Frontal cortex (tissue), 3 donors: ENCODE measurements at regions not wholly inside any gene's neighbourhood (a gene's known extent, or its start where the extent isn't known, plus 50 kb on each side); places are given as distances from the start of the nearest gene placed in this dataset.
"Not testable (repeated sequence)": the region's sequence is repeated elsewhere in the genome, so short reads cannot be mapped to it uniquely, and the experiment has no call there.

Source experiments
- DNase-seq, 2 donors: peaks; one replicate each; pipeline ENCODE4 v3.0.0; 2012; ENCODE audit warnings: low spot score in 2 of 2
- FAIRE-seq: peaks from 2 replicates; lab custom pipeline; 2012; peaks lifted over from hg19 to GRCh38; lab: Jason Lieb, UNC
- donor health status: control.
- donor health status: control.
- donor health status: control.

DNA sequence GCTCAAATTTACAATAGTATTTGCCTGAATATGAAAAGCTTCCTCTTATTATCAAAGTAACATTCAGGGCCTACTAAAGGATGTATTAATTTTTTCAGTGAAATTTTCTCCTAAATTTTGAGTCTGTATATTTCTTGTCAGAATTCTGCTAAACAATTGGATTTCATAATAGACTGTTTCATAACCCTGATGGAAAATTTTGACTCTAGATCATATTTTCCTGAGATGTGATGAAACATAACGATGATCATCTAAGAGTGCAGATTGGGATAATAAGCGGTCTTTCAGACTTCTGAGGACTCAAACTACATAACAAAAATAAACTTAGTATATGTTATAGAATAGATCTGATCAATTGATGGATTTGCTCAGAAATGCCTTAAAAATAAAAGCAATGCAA, 574.5 kb upstream of the TBL1XR1 start:
- no peak for DNase-seq
- no peak for FAIRE-seq

DNA sequence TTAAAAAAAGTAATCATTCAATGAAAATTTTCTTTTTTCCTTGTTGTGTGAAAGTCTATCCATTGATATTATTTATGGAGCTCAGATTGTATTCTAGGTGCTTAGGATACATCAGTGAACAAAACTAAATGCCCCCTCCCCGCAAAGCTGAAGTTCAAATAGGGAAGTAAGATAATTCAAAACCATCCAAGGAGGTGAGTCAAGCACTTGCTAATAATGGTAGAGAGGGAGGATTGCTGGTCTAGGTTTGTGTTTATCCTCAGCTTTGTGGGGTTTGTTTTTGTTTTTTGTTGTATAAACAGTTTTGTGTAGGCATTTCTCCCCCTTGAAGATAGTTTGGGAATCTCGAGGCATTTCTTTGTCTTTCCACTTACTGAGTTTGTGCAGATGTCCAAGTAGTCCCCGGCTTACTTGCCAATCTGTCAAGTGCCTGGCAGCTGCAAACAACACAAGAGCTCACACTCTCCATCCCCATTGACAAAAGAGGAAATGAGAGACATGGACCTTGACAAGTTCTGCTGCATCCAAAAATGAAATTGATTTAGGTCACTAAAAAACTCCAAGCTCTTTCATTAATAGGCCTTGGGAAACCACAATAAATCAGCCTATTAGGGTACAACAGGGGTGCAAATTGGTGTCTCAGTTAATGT, 575.8 kb upstream of the TBL1XR1 start:
- DNase-seq (no peak), FAIRE-seq (no peak)

DNA sequence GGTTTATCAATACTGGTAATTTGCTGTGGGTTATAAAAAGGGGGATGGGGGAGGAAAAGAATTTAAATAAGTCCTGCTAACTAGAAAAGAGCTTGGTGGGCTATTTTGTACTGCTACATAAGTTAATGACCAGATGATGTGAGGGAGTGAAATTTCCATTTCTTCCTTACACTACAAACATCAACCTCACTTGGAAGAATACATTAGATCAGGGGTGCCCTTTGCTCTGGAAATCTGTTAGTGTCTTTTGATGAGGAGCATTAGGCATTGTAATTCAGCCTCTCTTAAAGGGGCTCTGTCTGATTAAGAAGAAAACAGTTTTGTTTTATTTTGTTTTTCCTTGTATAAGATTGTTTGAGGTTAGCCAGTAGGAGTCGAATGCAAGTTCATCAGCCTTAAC, 576.4 kb upstream of the TBL1XR1 start:
- DNase-seq (no peak), FAIRE-seq (no peak)

DNA sequence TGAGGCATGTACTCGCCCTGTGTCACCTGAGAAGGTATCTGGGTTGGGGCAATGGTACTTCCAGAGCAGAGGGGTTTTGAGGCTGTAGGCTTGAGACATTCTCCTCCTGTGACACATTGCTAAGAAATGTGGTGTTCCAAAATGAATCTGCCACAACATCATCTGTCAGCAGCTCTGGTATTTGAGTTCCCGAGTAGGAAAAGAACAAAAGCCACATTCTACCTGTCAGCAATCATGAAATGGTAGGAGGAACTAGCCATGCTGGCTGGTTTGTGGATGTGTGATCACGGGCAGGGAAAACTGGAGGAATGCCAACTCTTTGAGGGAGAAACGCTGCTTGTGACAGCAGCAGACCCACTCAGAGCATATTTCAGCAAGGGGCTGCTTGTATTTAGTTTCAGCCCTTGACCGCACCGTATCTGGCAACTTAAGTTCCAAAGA, 579.4 kb upstream of the TBL1XR1 start:
- DNase-seq: no peak

DNA sequence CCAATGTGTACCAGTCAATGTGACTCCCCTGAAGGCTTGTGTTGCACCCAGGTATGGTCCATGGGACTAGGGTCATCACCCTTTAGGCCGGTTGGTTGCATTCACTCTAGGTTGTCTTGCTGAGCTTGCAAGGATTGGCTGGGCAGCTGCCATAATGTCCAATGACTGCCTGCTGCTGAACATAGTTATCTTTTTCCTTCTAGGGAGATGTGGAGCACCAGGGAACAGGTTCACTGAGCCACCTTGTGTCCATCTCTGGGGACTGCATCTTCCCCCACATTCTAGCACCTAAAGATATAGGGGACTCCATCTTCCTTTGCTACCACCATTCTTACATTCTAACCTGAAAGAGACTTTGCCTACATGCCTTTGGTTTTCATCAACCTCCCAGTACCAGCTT, 580.4 kb upstream of the TBL1XR1 start:
- peak in 1 of 2 donors; percentile 20 for DNase-seq
- no peak for FAIRE-seq

More for the DNA sequence above, 579.4 kb upstream of the TBL1XR1 start:
- FAIRE-seq: no peak

DNA sequence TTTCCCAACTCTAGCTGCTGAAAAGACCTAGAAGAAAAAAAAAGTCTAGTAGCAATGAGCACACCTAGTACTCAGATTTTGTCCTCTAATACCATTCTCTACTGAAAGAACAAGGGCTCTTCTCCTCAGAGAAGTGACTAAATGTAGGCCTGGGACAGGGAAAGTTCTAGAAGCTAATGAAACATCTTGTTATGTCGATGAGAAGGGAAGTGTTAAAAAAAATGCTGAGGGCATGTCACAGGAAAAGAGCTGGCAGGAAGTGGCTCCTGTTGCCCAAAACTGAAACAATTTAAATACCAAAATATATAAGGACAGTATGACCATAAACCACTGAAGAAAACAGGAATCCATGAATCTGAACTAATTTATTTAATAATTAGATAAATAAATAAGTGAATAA, 581.4 kb upstream of the TBL1XR1 start:
- no peak for DNase-seq

DNA sequence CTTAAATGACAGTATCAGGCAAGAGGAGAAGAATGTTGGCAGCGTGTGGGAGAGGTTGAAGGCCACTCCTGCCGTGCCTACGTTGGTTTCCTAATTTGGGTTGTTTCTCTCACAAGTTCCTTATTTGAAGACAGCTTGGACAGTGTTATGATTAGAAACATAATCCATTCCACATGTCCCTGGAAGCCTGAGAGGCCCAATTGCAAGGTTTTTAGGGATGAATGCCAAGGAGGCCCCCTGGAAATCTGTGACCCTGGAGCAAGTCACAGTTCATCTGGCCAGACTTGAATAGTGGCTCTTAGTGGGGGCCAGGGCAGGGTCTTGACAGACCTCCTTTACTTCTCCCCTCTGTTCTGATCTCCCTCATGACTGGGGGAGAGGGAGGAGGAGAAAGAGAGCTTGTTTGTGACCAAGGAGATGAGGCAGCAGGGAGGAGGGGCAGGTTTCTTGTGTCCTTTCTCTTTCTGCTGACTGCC, 584.4 kb upstream of the TBL1XR1 start:
- no peak for DNase-seq

More for the DNA sequence above, 581.4 kb upstream of the TBL1XR1 start:
- FAIRE-seq: no peak

DNA sequence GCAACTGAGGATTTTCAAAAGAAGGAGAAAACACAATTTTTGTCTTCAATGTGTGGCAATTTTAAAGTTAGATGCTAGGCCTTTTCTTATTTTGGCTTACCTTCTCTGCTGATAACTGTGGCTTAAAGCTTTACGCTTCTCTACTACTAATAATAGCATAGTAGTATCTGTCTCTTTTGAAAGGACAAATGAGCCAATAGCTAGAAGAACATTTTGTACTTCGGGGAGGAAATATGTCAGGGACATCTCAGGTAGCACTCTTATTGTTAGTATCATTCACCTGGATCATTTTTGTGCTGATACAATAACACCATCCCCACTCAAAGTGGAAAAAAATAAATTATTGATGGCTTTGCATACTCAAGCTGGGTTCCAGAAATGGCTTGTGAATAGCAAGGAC, 586.1 kb upstream of the TBL1XR1 start:
- DNase-seq: no peak
- no peak for FAIRE-seq

More for the DNA sequence above, 584.4 kb upstream of the TBL1XR1 start:
- no peak for FAIRE-seq

DNA sequence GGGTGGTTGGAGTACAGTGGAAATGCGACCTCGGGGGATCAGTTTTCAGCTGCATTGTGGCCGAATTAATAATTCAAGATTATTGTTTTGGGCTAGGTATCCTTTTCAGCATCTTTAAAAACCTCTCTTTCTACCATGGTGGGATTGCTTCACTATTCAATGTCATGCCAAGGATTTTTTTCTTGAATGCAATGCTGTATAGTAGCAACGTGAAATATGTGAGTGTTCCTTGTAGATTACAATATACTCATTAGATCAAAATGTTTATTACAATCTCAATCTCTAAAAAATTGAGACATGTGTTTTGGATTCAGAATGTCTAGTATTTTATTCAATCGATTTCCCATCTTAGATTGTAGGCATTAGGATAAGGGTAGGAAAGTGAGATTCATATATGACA, 586.5 kb upstream of the TBL1XR1 start:
- no peak for FAIRE-seq

DNA sequence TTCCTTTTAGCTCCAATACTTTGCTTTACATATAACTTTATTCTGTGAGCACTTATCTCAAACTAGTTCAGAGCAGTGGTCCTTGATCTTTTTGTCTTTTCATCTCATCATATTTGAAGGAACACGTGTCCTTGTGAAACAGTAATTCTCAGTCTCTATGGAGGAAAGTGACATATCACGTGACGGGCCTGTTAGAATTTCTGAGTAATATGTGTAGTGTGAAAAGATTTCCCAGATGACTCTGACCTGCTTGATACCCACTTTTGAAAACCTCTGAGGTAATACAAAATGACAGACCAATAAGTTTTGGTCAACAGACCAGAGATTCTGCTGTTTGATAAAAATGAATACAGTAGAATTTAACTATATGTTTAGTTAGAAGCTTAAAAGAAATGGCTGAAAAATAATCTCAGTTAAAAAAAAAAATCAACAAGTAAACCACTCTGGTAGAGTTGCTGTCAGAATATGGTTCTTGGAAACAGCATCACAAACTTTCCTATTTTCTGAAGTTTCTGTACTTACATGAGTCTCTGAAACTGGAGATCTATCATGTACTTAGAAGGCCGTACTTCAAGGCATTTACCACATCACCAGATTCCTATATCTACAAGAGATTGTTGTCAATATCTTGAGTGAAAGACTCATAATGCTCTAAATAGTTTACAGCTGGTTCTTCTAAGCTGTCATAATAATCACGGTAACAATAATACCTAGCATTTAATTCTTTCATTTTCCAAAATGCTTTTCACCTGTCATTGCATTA, 590.2 kb upstream of the TBL1XR1 start:
- no peak for DNase-seq
- no peak for FAIRE-seq

More for the DNA sequence above, 586.5 kb upstream of the TBL1XR1 start:
- DNase-seq: no peak

DNA sequence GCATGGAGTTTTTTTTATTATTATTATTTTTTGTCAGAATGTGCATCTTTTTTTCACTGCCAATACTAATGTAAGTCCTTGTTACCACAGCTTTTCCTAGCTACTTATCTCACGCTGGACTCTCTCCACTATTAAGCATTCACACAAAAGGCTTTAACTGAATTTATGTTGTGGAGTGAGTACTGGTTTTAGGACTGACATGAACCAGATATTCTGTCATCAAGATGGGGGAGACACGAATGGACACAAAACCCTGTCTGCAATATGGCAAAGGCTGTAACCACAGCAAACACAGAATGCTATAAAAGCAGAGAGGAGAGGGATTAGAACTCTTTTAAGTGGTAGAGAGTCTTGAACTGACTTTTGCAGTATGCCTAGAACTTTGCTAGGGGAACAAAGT, 592.2 kb upstream of the TBL1XR1 start:
- DNase-seq (no peak), FAIRE-seq (no peak)

DNA sequence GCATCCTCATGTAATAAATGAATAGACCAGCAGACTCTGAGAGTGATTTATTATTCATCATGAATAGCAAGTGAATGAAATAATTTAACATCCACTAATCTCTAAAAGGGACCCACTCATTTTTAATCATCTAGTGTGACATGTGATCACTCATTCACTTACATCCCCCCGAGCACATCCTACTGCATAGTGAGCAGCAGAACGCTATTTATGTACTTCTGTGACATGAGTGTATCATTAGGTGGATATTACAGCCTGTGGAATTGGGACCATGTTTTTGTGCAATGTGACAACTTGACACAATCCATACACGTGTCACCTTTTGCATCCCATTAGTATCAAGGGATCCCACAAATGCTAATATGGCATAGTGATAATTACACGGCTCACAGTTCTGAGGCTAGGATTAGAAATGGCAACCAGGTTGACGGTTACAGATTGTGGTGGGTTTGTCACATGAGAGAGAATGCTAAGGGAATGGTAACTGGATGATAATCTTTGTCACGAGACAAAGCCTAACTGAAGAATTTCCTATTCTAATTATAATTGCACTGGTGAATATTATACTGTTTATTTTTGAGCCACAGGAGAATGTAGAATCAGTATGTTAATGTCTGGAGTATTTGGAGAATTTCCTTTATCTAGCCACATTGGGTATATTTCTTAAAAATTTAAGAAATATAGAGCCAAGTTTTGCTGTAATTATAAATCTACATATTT, 595.2 kb upstream of the TBL1XR1 start:
- DNase-seq (no peak), FAIRE-seq (no peak)

DNA sequence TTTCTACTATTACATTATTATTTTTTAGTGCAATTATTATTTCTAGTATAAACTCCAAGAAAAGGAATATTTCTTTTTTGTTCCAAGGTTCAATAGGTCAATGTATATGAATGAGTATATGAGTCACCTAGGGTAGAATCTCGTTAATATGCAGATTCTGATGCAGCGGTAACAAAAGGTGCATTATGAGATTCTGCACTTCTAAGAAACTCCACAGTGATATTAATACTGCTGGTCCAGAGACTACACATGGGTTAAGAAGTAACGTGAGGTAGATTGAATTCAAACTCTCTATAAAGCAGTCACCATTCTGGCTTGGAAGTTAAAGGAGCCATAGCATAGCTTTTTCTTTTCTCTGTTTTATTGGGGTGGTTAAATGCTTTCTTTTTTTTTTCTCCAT, 596.2 kb upstream of the TBL1XR1 start:
- FAIRE-seq (no peak), DNase-seq (no peak)

DNA sequence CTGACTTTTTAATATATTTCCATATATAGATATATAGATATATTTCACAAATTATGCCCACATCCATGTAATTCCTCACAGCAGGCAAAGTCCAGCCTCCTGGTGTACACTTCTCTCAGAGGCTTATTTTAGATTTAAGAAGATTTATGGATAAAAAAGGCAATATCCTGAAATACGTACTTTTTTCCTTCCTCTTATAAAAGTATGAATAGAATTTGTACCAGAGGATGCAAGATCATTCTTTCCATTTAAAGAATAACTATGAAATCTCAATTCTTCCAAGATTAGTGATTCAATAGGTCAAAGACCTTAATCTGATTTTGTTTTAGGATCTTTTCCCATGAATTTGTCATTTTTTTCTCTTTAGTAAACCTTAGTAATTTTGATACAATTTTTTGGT, 597.9 kb upstream of the TBL1XR1 start:
- DNase-seq: no peak
- no peak for FAIRE-seq

DNA sequence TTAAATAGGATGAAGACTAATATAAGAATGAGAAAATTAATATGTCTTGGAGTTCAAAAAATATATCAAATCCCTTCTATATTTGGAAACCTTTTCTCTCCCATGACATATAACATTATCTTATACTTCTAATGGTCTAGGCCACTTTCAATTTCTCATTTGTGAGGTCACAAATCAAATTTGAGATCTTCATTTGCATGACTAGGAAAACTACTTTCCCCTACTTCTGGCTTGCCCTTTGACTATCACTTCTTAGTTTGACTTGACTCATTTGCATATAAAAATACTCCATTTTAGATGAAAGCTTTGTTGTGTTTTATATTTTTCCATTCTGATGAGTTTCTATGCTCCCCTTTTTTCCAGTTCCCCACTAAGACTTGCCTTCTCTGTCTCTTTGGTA, 598.6 kb upstream of the TBL1XR1 start:
- DNase-seq (no peak), FAIRE-seq (no peak)

DNA sequence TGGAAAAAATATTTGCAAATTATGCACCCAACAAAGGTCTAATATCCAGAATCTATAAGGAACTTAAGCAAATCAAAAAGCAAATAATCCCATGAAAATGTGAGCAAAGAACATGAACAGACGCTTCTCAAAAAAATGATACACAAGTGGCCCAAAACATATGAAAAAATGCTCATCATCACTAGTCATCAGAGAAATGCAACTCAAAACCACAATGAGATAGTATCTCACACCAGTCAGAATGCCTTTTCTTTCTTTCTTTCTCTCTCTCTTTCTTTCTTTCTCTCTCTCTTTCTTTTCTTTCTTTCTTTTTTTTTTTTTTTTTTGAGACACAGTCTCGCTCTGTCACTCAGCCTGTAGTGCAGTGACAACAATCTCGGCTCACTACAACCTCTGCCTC, 602.9 kb upstream of the TBL1XR1 start:
- not testable (repeated sequence) for DNase-seq, FAIRE-seq

DNA sequence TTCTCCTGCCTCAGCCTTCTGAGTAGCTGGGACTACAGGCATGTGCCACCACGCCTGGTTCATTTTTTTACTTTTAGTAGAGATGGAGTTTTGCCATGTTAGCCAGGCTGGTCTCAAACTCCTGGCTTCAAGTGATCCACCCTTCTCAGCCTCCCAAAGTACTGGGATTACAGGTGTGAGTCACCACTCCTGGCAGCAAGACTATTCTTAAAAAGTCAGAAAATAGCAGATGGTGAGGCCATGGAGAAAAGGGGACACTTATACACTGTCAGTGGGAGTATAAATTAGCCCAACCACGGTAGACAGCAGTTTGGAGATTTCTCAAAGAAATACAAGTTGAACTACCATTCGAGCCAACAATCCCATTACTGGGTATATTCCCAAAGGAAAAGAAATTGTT, 603.3 kb upstream of the TBL1XR1 start:
- FAIRE-seq (no peak), DNase-seq (no peak)

DNA sequence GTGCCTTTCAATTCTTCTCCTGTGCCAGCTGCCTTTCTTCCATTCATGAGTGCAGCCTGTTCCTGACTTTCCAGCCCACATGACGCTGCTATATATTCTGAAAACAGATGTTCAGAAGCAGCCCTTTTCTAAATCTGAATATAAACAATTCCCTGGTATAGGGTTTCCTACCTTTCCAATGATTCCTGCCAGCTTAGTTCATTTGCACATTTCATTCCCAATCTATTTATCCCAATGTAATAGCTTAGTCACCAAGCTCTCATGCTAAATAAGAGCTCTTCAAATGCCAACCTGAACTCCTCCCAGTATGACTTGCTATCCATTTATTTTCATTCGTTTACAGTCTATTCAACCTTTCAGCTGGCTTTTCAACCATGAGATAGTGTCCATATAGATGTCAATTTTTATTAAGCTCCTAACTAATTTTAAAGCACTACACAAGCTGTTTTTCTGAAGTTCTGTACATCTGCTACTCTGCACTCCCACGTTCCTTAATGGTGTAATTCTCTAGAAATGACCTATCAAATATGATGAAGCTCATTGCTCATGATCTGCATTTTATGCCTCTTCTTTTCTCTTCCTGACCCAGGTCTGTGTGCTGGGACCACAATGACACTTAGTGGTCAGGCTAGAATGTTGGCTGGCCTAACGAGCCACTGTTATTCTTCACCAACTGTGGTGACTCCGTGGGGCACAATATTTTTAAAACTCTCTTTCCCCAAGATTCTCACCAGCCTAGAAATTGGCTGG, 605.0 kb upstream of the TBL1XR1 start:
- FAIRE-seq: no peak
- no peak for DNase-seq

DNA sequence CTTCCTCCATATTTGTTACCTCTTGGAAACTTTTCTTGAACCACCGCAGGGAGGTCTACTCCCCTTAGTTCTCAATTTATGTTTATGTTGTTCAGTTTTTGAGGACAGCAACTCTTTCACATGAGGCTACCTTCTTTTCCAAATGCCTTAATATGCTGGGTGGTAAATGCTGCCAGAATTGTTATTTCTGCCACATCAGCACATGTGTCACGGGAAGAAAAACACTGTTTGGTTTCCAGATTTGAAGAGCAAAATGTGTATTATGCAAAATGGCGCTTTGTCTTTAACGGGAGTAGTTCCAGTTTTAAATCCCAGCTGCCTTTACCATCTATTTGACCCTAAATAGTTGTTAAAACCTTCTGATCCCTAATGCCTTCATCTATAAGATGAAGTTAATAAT, 606.2 kb upstream of the TBL1XR1 start:
- no peak for FAIRE-seq
- DNase-seq: no peak

DNA sequence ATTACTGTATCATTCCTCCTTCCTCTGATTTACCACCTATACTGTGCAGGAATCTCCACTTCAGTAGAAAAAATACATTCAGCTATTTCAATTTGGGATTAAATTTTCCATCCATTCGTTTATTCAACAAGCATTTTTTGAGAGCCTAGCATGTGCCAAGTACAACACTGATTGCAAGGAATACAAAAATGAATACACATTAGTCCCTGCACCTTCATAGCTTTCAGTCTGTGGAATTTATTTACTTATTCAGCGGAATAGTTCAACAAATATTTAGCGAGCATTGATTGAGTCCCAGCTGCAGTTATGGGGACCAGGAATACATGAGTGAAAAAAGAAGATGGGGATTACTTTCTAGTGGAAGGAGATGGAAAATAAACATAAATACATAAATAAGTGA, 606.8 kb upstream of the TBL1XR1 start:
- FAIRE-seq (no peak), DNase-seq (no peak)
